ENCODE measurements at regions not wholly inside any gene's neighbourhood (a gene's known extent, or its start where the extent isn't known, plus 50 kb on each side); places are given as distances from the start of the nearest gene placed in this dataset.

DNA sequence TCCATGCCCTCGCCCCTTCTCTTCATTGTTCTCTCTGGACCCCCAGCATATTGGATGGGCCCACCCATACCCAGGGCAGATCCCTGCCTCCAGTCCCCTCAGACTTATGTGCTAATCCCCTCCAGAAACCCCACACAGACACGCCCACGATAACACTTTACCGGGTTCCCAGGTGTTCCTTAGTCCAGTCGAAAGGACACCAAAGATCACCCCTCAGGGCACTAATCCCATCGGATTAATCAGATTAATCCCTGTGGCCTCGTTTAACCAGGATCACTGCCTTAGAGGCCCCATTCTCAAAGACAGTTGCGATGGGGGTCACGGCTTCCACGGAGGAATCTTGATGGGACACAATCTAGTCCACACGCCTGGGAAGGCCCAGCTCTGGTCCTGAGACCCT is 80.8 kb downstream of the SHANK2 start:
- no peak for TF ChIP-seq ZNF384 (IDR thresholded peaks at IDR 0.05)
- no peak for TF ChIP-seq FOXM1 (IDR thresholded peaks at IDR 0.05; ENCODE audit: borderline replicate concordance)
- no peak for TF ChIP-seq BHLHE40 (IDR thresholded peaks at IDR 0.05; ENCODE audit: borderline replicate concordance)
- no peak for TF ChIP-seq ELF4 (IDR thresholded peaks at IDR 0.05)
- no peak for TF ChIP-seq NFRKB (IDR thresholded peaks at IDR 0.05)
- no peak for TF ChIP-seq ARNT (IDR thresholded peaks at IDR 0.05)
- no peak for TF ChIP-seq FOXA1 (IDR thresholded peaks at IDR 0.05)
- TF ChIP-seq SP1 (IDR thresholded peaks at IDR 0.05): no peak
- TF ChIP-seq, protein P1, sequence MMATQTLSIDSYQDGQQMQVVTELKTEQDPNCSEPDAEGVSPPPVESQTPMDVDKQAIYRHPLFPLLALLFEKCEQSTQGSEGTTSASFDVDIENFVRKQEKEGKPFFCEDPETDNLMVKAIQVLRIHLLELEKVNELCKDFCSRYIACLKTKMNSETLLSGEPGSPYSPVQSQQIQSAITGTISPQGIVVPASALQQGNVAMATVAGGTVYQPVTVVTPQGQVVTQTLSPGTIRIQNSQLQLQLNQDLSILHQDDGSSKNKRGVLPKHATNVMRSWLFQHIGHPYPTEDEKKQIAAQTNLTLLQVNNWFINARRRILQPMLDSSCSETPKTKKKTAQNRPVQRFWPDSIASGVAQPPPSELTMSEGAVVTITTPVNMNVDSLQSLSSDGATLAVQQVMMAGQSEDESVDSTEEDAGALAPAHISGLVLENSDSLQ (IDR thresholded peaks at IDR 0.05): no peak
- no peak for TF ChIP-seq FOXK2 (IDR thresholded peaks at IDR 0.05)
- no peak for TF ChIP-seq TARDBP (IDR thresholded peaks at IDR 0.05)
